Pancreas (tissue), 10 donors: ENCODE measurements at regions not wholly inside any gene's neighbourhood (a gene's known extent, or its start where the extent isn't known, plus 50 kb on each side); places are given as distances from the start of the nearest gene placed in this dataset.
A peak's percentile ranks its signal among the peaks of the same experiment; 100 is the strongest.

ENCODE experiments used
- ATAC-seq, 4 donors: fragments of 200-7000 bp; cut with Tn5 transposase; one replicate each; pipeline versions ENCODE4 v1.8.0 to v1.9.1; 2020; ENCODE audit warnings: mild to moderate bottlenecking in 4 of 4, moderate library complexity in 4 of 4
- DNase-seq, 6 donors: peaks; one replicate each; pipeline ENCODE4 v3.0.0-alpha.2; 2020
- FAIRE-seq: peaks from 2 replicates; lab custom pipeline; 2012; peaks lifted over from hg19 to GRCh38; lab: Jason Lieb, UNC
- H3K27ac ChIP-seq, 4 donors: fragments of 200-600 bp; sonication (generic); 1 replicate in 3 of 4; 2 replicates in 1 of 4; pipeline versions ENCODE4 v1.5.0 to v1.8.0; 2020
- H3K27me3 ChIP-seq, 4 donors: fragments of 200-600 bp; one replicate each; pipeline ENCODE4 v1.8.0; 2021
- H3K36me3 ChIP-seq, 3 donors: fragments of 200-600 bp; sonication (generic) in 1 of 3; one replicate each; pipeline versions ENCODE4 v1.5.0 to v1.8.0; 2020 to 2021
- H3K4me1 ChIP-seq, 3 donors: fragments of 200-600 bp; one replicate each; pipeline ENCODE4 v1.8.0; 2021
- H3K4me3 ChIP-seq, 4 donors: fragments of 200-600 bp; sonication (generic) in 2 of 4; one replicate each; pipeline versions ENCODE4 v1.5.0 to v1.8.0; 2020 to 2021
- H3K9me3 ChIP-seq, 4 donors: fragments of 200-600 bp; one replicate each; pipeline ENCODE4 v1.8.0; 2021
- CTCF ChIP-seq, 4 donors: fragments of 200-600 bp; sonication (generic) in 3 of 4; IDR thresholded peaks; one replicate each; pipeline versions ENCODE4 v1.5.0 to v1.8.0; 2021; ENCODE audit warnings: antibody characterized with exemption in 4 of 4
- WGBS, 2 donors: extraction: QIAGEN DNeasy Blood & Tissue Kit; methylation state at CpG; one replicate each; pipeline ENCODE4 v1.1.7; 2013; 5-methylcytosine and 5-hydroxymethylcytosine counted together
- intact Hi-C, 3 donors: fragments of 100-400 bp; cut with DNase I; formaldehyde crosslinking; loops; one replicate each; pipeline versions ENCODE4 v1.11.1 to v1.14.2; 2022
- donor health status: healthy with polysubstance abuse.
- donor health status: DM: no; HTN: no; CAD: no; lungs with moderate emphysema.
- donor health status: DM: no; HTN: no; CAD: no.
- donor health status: control.
- donor health status: control.
- donor health status: Bipolar disorder and iron deficiency.
- donor health status: DM: yes; HTN: yes; CAD: no.
- donor health status: DM: no; HTN: no; CAD: no.
- donor health status: DM: no; HTN: no; CAD: no.
- donor health status: DM: yes; HTN: yes; CAD: no.

GRCh38 chr3:127488141-127488672 is 102.3 kb downstream of the TPRA1 start:
- 59 to 69% methylated on average over 8 of the region's 8 CpGs for WGBS, 2 donors
- no peak for FAIRE-seq
- Histone ChIP-seq H3K9me3 (no peaks in the 10 kb centered on the region), H3K4me3 (no peak overlapping the region), H3K27ac (no peak overlapping the region), H3K36me3 (no peaks in the 10 kb centered on the region), H3K27me3 (no peaks in the 10 kb centered on the region), H3K4me1 (no peaks in the 10 kb centered on the region)
- intact Hi-C loops: no loop called here
- no peak for TF ChIP-seq CTCF (IDR thresholded peaks at IDR 0.05)
- ATAC-seq: no peak
- no peak for DNase-seq

GRCh38 chr3:127487196-127487595 is 103.3 kb downstream of the TPRA1 start:
- Histone ChIP-seq H3K36me3 (no peaks in the 10 kb centered on the region), H3K9me3 (no peaks in the 10 kb centered on the region), H3K27me3 (no peaks in the 10 kb centered on the region), H3K27ac (no peak overlapping the region), H3K4me3 (no peak overlapping the region), H3K4me1 (no peaks in the 10 kb centered on the region)
- intact Hi-C loops: no loop called here
- DNase-seq: no peak
- WGBS, 2 donors: 68 to 83% methylated on average over 7 of the region's 7 CpGs
- FAIRE-seq: no peak
- TF ChIP-seq CTCF (IDR thresholded peaks at IDR 0.05): no peak
- no peak for ATAC-seq

- intact Hi-C loops: no loop called here
- H3K27ac ChIP-seq: no peak overlapping the region
- FAIRE-seq: no peak
- peak in 2 of 6 donors; percentile 1 to 35 for DNase-seq
- no peak overlapping the region for H3K4me3 ChIP-seq
- TF ChIP-seq CTCF (IDR thresholded peaks at IDR 0.05): no peak
- H3K4me1 ChIP-seq: no peaks in the 10 kb centered on the region
- no peaks in the 10 kb centered on the region for H3K27me3 ChIP-seq
- no peaks in the 10 kb centered on the region for H3K9me3 ChIP-seq
- whole genome bisulfite sequencing, 2 donors: 70 to 75% methylated on average over 10 of the region's 10 CpGs
- H3K36me3 ChIP-seq: no peaks in the 10 kb centered on the region
- no peak for ATAC-seq
Observed at GRCh38 chr3:127486321-127486944, 104.1 kb downstream of the TPRA1 start.

GRCh38 chr3:127485396-127486170 is 105.0 kb downstream of the TPRA1 start:
- DNase-seq (peak in 1 of 6 donors; percentile 2), FAIRE-seq (no peak), ATAC-seq (no peak)
- TF ChIP-seq CTCF (IDR thresholded peaks at IDR 0.05): no peak
- Histone ChIP-seq H3K27me3 (no peaks in the 10 kb centered on the region), H3K4me1 (no peaks in the 10 kb centered on the region), H3K9me3 (no peaks in the 10 kb centered on the region), H3K27ac (no peak overlapping the region), H3K4me3 (no peak overlapping the region), H3K36me3 (no peaks in the 10 kb centered on the region)
- intact Hi-C loops: no loop called here
- 81 to 85% methylated on average over 8 of the region's 8 CpGs for WGBS, 2 donors
